HCT116 (cell line): ENCODE measurements at regions not wholly inside any gene's neighbourhood (a gene's known extent, or its start where the extent isn't known, plus 50 kb on each side); places are given as distances from the start of the nearest gene placed in this dataset.

ENCODE experiments used
- ATAC-seq: fragments of 200-7000 bp; cut with Tn5 transposase; 2 replicates; pipeline ENCODE4 v1.9.1; 2020; ENCODE audit warnings: mild to moderate bottlenecking, moderate library complexity
- BruUV-seq: library from RNA; stranded (reverse); fragments of 400-500 nt; replicated peaks from 2 replicates; lab custom pipeline; 2021; lab: Mats Ljungman, UMichigan
- CTCF ChIA-PET: fragments of 300-600 bp; sonication (Branson Sonifier 250); formaldehyde crosslinking; loops from one replicate; lab custom pipeline; 2021; ENCODE audit warnings: antibody characterized with exemption; lab: Charles Lee
- POLR2A ChIA-PET: fragments of 300-600, 350-600 bp; sonication (Branson Sonifier 250); formaldehyde crosslinking; loops from one replicate; lab custom pipeline; 2021; ENCODE audit warnings: antibody characterized with exemption; lab: Charles Lee
- RAD21 ChIA-PET, 2 experiments: fragments of 300-600 bp; sonication (Branson Sonifier 250); formaldehyde crosslinking; loops; one replicate each; lab custom pipeline; 2023; ENCODE audit warnings: low total read pairs in 2 of 2; ENCODE audit not compliant: uncharacterized antibody in 2 of 2, unreplicated experiment in 2 of 2, low non-redundant PET in 1 of 2; lab: Charles Lee
- DNase-seq: peaks from one replicate; pipeline ENCODE4 v3.0.0-alpha.2; 2010; ENCODE audit warnings: low read depth, low spot score
- H2AFZ ChIP-seq: fragments of 200-600 bp; shearing (Covaris generic), sonication (generic); 2 replicates; pipeline ENCODE4 v1.6.1; 2017; ENCODE audit warnings: low read depth, mixed run types, mixed read lengths, antibody characterized with exemption, low read length; ENCODE audit not compliant: poor library complexity, severe bottlenecking
- H3K27ac ChIP-seq: 2 replicates; pipeline ENCODE4 v1.5.1; 2012; ENCODE audit warnings: low read depth, low read length
- H3K27me3 ChIP-seq: fragments of 200-600 bp; sonication (generic); 2 replicates; pipeline ENCODE4 v1.6.1; 2016; ENCODE audit warnings: mixed run types, low read length, mixed read lengths; ENCODE audit not compliant: insufficient read depth
- H3K36me3 ChIP-seq, 2 experiments: fragments of 200-500 bp in 1 of 2; fragments of 200-600 bp in 1 of 2; sonication (Bioruptor generic) in 1 of 2; sonication (generic) in 1 of 2; 2 replicates each; pipeline versions ENCODE4 v1.5.1 to v1.6.1; 2014 to 2016; ENCODE audit warnings: low read length in 2 of 2, inconsistent platforms in 1 of 2, mixed read lengths in 1 of 2, mixed run types in 1 of 2; ENCODE audit not compliant: insufficient read depth in 2 of 2, control insufficient read depth in 1 of 2
- H3K4me1 ChIP-seq, 2 experiments: fragments of 200-600 bp in 1 of 2; sonication (generic) in 1 of 2; 2 replicates each; pipeline versions ENCODE4 v1.5.1 to v1.6.1; 2012 to 2017; ENCODE audit warnings: low read length in 2 of 2, inconsistent platforms in 1 of 2, mild to moderate bottlenecking in 1 of 2, mixed read lengths in 1 of 2, mixed run types in 1 of 2, moderate library complexity in 1 of 2; ENCODE audit not compliant: insufficient read depth in 2 of 2, control insufficient read depth in 1 of 2
- H3K4me2 ChIP-seq: fragments of 200-600 bp; sonication (generic); 2 replicates; pipeline ENCODE4 v1.6.1; 2017; ENCODE audit warnings: mixed run types, low read length, mixed read lengths
- H3K4me3 ChIP-seq, 2 experiments: fragments of 200-600 bp in 1 of 2; sonication (generic) in 1 of 2; replicated peaks in 1 of 2; 2 replicates each; pipeline ENCODE4 v1.5.1; 2011 to 2016; ENCODE audit warnings: low read length in 2 of 2, control low read depth in 1 of 2, low read depth in 1 of 2, mild to moderate bottlenecking in 1 of 2, mixed read lengths in 1 of 2, mixed run types in 1 of 2
- H3K79me2 ChIP-seq: fragments of 200-600 bp; sonication (generic); 2 replicates; pipeline ENCODE4 v1.6.1; 2017; ENCODE audit warnings: mild to moderate bottlenecking, mixed run types, low read length, moderate library complexity, mixed read lengths; ENCODE audit not compliant: insufficient read depth
- H3K9ac ChIP-seq: fragments of 200-600 bp; sonication (generic); 2 replicates; pipeline ENCODE4 v1.6.1; 2016; ENCODE audit warnings: low read length, mixed read lengths
- H3K9me2 ChIP-seq: fragments of 200-600 bp; sonication (generic), shearing (Covaris generic); 2 replicates; pipeline ENCODE4 v1.6.1; 2017; ENCODE audit warnings: mixed run types, mild to moderate bottlenecking, moderate library complexity; ENCODE audit not compliant: insufficient read depth
- H3K9me3 ChIP-seq, 2 experiments: fragments of 200-500 bp in 1 of 2; fragments of 200-600 bp in 1 of 2; sonication (Bioruptor generic) in 1 of 2; sonication (generic) in 1 of 2; 2 replicates each; pipeline ENCODE4 v1.6.1; 2014 to 2017; ENCODE audit warnings: low read length in 2 of 2, mixed read lengths in 2 of 2, inconsistent platforms in 1 of 2, low read depth in 1 of 2, mild to moderate bottlenecking in 1 of 2, mixed run types in 1 of 2, moderate library complexity in 1 of 2; ENCODE audit not compliant: control insufficient read depth in 1 of 2, insufficient read depth in 1 of 2
- H4K20me1 ChIP-seq: fragments of 200-600 bp; sonication (generic), shearing (Covaris generic); 2 replicates; pipeline ENCODE4 v1.6.1; 2017; ENCODE audit warnings: mixed run types, mild to moderate bottlenecking, moderate library complexity; ENCODE audit not compliant: insufficient read depth
- CBX3 ChIP-seq: IDR thresholded peaks from 2 replicates; pipeline ENCODE4 v1.6.1; 2012; ENCODE audit warnings: low read depth
- CTCF ChIP-seq, 3 experiments: fragments of 200-600 bp in 1 of 3; sonication (generic) in 1 of 3; IDR thresholded peaks in 2 of 3; conservative IDR thresholded peaks in 1 of 3; 2 replicates each; pipeline ENCODE4 v1.5.1; 2012 to 2017; ENCODE audit warnings: low read depth in 2 of 3, low read length in 2 of 3, antibody characterized with exemption in 1 of 3, borderline replicate concordance in 1 of 3, control low read depth in 1 of 3, mild to moderate bottlenecking in 1 of 3, mixed read lengths in 1 of 3, mixed run types in 1 of 3, moderate library complexity in 1 of 3; ENCODE audit not compliant: insufficient read depth in 1 of 3
- ELF1 ChIP-seq: IDR thresholded peaks from 2 replicates; pipeline ENCODE4 v1.6.1; 2012; ENCODE audit warnings: low read depth, borderline replicate concordance
- EZH2 ChIP-seq: fragments of 200-600 bp; sonication (generic); IDR thresholded peaks from 2 replicates; pipeline ENCODE4 v1.6.1; 2017; ENCODE audit warnings: antibody characterized with exemption, mixed run types
- MAX ChIP-seq: IDR thresholded peaks from 2 replicates; pipeline ENCODE4 v1.6.1; 2012
- POLR2A ChIP-seq: IDR thresholded peaks from 2 replicates; pipeline ENCODE4 v1.7.0; 2011; ENCODE audit warnings: borderline replicate concordance; ENCODE audit not compliant: insufficient read depth, insufficient read length; ENCODE audit errors: extremely low read depth
- REST ChIP-seq: IDR thresholded peaks from 2 replicates; pipeline ENCODE4 v1.6.1; 2012; ENCODE audit warnings: low read depth
- ZBTB33 ChIP-seq: IDR thresholded peaks from 2 replicates; pipeline ENCODE4 v1.6.1; 2011; ENCODE audit warnings: mild to moderate bottlenecking, low read length, moderate library complexity; ENCODE audit not compliant: insufficient replicate concordance; ENCODE audit errors: extremely low read depth
- intact Hi-C: fragments of 100-400 bp; cut with micrococcal nuclease; formaldehyde crosslinking; loops from 2 replicates; pipeline ENCODE4 v1.10.0; 2022

GRCh38 chr2:78201064-78201575, 678.9 kb upstream of the LRRTM4 start:
- POLR2A ChIA-PET: no interaction called here
- no peaks in the 10 kb centered on the region for H3K27me3 ChIP-seq

More at GRCh38 chr2:78201064-78201575, 678.9 kb upstream of the LRRTM4 start:
- DNase-seq (no peak), ATAC-seq (no peak)
- no peak overlapping the region for H3K27ac ChIP-seq
- CTCF ChIA-PET: no interaction called here
- no peaks in the 10 kb centered on the region for H4K20me1 ChIP-seq
- no peaks in the 10 kb centered on the region for H3K9me2 ChIP-seq
- H3K79me2 ChIP-seq: no peaks in the 10 kb centered on the region
- peaks cover 16 to 43% of the 10 kb centered on the region in 2 experiments for H3K9me3 ChIP-seq
- RAD21 ChIA-PET: no interaction called here
- no peak overlapping the region for H2AFZ ChIP-seq
- H3K9ac ChIP-seq: no peak overlapping the region
- no peak overlapping the region for H3K4me3 ChIP-seq
- BruUV-seq: no TSS peak
- H3K4me2 ChIP-seq: no peak overlapping the region
- no peaks in the 10 kb centered on the region for H3K36me3 ChIP-seq
- intact Hi-C loops: no loop called here
- H3K4me1 ChIP-seq: no peaks in the 10 kb centered on the region
- TF ChIP-seq ZBTB33: no peak
- TF ChIP-seq MAX: no peak
- no peak for TF ChIP-seq CTCF (IDR thresholded peaks at IDR 0.05 in 2 of 3, conservative IDR thresholded peaks at IDR 0.05 in 1 of 3; ENCODE audit: borderline replicate concordance in 1 of 3, insufficient read depth in 1 of 3, low read depth in 2 of 3, low read length in 2 of 3)
- TF ChIP-seq ELF1: no peak
- TF ChIP-seq EZH2: no peak
- no peak for TF ChIP-seq CBX3
- no peak for TF ChIP-seq REST
- TF ChIP-seq POLR2A: no peak
- TF ChIP-seq, all 23 proteins: peak for 0
